C4-2B (cell line): ENCODE measurements at regions not wholly inside any gene's neighbourhood (a gene's known extent, or its start where the extent isn't known, plus 50 kb on each side); places are given as distances from the start of the nearest gene placed in this dataset.

Source experiments
- CTCF ChIP-seq: fragments of 450-650 bp; conservative IDR thresholded peaks from 2 replicates; pipeline ENCODE4 v1.5.1; 2017; ENCODE audit warnings: mild to moderate bottlenecking
- ZFX ChIP-seq: fragments of 450-650 bp; IDR thresholded peaks from 2 replicates; pipeline ENCODE4 v1.6.1; 2017

- TF ChIP-seq CTCF (no peak), ZFX (no peak)
Measured at GRCh38 chr14:96639550-96639949, 137.4 kb downstream of the PAPOLA start.
